Jurkat, Clone E6-1 (cell line): ENCODE measurements at regions not wholly inside any gene's neighbourhood (a gene's known extent, or its start where the extent isn't known, plus 50 kb on each side); places are given as distances from the start of the nearest gene placed in this dataset.
"Not testable (repeated sequence)": the region's sequence is repeated elsewhere in the genome, so short reads cannot be mapped to it uniquely, and the experiment has no call there.

ENCODE experiments used
- DNase-seq: peaks from one replicate; pipeline ENCODE4 v3.0.0-alpha.2; 2011; ENCODE audit warnings: low read depth, low spot score
- H3K4me3 ChIP-seq: 2 replicates; pipeline ENCODE4 v1.5.1; 2011; ENCODE audit warnings: mild to moderate bottlenecking, low read length, control low read depth, moderate library complexity

GRCh38 chr2:35986871-35987270 lies 368.7 kb upstream of the CRIM1 start:
- no peak overlapping the region for H3K4me3 ChIP-seq
- no peak for DNase-seq

- DNase-seq, result no peak
- H3K4me3 ChIP-seq, result no peak overlapping the region
These were observed 377.4 kb upstream of the CRIM1 start for GRCh38 chr2:35978218-35978617.

- H3K4me3 ChIP-seq, result no peak overlapping the region
- no peak for DNase-seq
These were observed 379.0 kb upstream of the CRIM1 start for GRCh38 chr2:35976611-35977010.

GRCh38 chr2:35973737-35974132 lies 381.8 kb upstream of the CRIM1 start:
- no peak overlapping the region for H3K4me3 ChIP-seq
- DNase-seq, result no peak

- no peak overlapping the region for H3K4me3 ChIP-seq
- no peak for DNase-seq
These were observed 382.3 kb upstream of the CRIM1 start for GRCh38 chr2:35973132-35973736.

- no peak overlapping the region for H3K4me3 ChIP-seq
- DNase-seq, result no peak
These were observed 391.8 kb upstream of the CRIM1 start for GRCh38 chr2:35963824-35964223.

GRCh38 chr2:35963357-35963756 lies 392.2 kb upstream of the CRIM1 start:
- no peak overlapping the region for H3K4me3 ChIP-seq
- no peak for DNase-seq

- no peak for DNase-seq
- H3K4me3 ChIP-seq, result no peak overlapping the region
These were observed 392.9 kb upstream of the CRIM1 start for GRCh38 chr2:35962585-35963146.

- H3K4me3 ChIP-seq, result no peak overlapping the region
- no peak for DNase-seq
These were observed 395.0 kb upstream of the CRIM1 start for GRCh38 chr2:35960596-35960995.

GRCh38 chr2:35957053-35957452 lies 398.5 kb upstream of the CRIM1 start:
- H3K4me3 ChIP-seq, DNase-seq: not testable (repeated sequence)

- no peak for DNase-seq
- no peak overlapping the region for H3K4me3 ChIP-seq
These were observed 409.1 kb upstream of the CRIM1 start for GRCh38 chr2:35946478-35946877.

- DNase-seq, result no peak
- no peak overlapping the region for H3K4me3 ChIP-seq
These were observed 416.7 kb upstream of the CRIM1 start for GRCh38 chr2:35938838-35939237.

- DNase-seq, result no peak
- no peak overlapping the region for H3K4me3 ChIP-seq
These were observed 422.5 kb upstream of the CRIM1 start for GRCh38 chr2:35933031-35933430.

- DNase-seq, result no peak
- H3K4me3 ChIP-seq, result no peak overlapping the region
These were observed 423.2 kb upstream of the CRIM1 start for GRCh38 chr2:35932276-35932963.

GRCh38 chr2:35931626-35932025 lies 424.0 kb upstream of the CRIM1 start:
- no peak overlapping the region for H3K4me3 ChIP-seq
- no peak for DNase-seq

GRCh38 chr2:35931115-35931514 lies 424.5 kb upstream of the CRIM1 start:
- no peak overlapping the region for H3K4me3 ChIP-seq
- no peak for DNase-seq

- H3K4me3 ChIP-seq, result no peak overlapping the region
- no peak for DNase-seq
These were observed 426.0 kb upstream of the CRIM1 start for GRCh38 chr2:35929551-35929950.

GRCh38 chr2:35920061-35920460 lies 435.5 kb upstream of the CRIM1 start:
- no peak overlapping the region for H3K4me3 ChIP-seq
- no peak for DNase-seq

- no peak overlapping the region for H3K4me3 ChIP-seq
- no peak for DNase-seq
These were observed 440.3 kb upstream of the CRIM1 start for GRCh38 chr2:35915261-35915660.

GRCh38 chr2:35891936-35892335 lies 463.6 kb upstream of the CRIM1 start:
- no peak overlapping the region for H3K4me3 ChIP-seq
- DNase-seq, result no peak

- no peak overlapping the region for H3K4me3 ChIP-seq
- DNase-seq, result no peak
These were observed 464.1 kb upstream of the CRIM1 start for GRCh38 chr2:35891528-35891927.
